PC-3 (cell line): ENCODE measurements at regions not wholly inside any gene's neighbourhood (a gene's known extent, or its start where the extent isn't known, plus 50 kb on each side); places are given as distances from the start of the nearest gene placed in this dataset.

ENCODE experiments used
- ATAC-seq: fragments of 200-7000 bp; cut with Tn5 transposase; 2 replicates; pipeline ENCODE4 v1.9.1; 2020; ENCODE audit warnings: mild to moderate bottlenecking, moderate library complexity
- BruUV-seq: library from RNA; stranded (reverse); fragments of 400-500 nt; replicated peaks from 2 replicates; lab custom pipeline; 2021; lab: Mats Ljungman, UMichigan
- CTCF ChIA-PET: fragments of 300-600 bp; sonication (Branson Sonifier 250); formaldehyde crosslinking; loops from one replicate; lab custom pipeline; 2022; ENCODE audit warnings: antibody characterized with exemption; lab: Charles Lee
- POLR2A ChIA-PET: fragments of 300-600 bp; sonication (Branson Sonifier 250); formaldehyde crosslinking; loops from one replicate; lab custom pipeline; 2022; ENCODE audit warnings: antibody characterized with exemption; ENCODE audit not compliant: unreplicated experiment; lab: Charles Lee
- DNase-seq: peaks from one replicate; pipeline ENCODE4 v3.0.0-alpha.2; 2015
- H2AFZ ChIP-seq: fragments of 300-600 bp; sonication (generic); 2 replicates; pipeline ENCODE4 v1.6.0; 2016; ENCODE audit warnings: antibody characterized with exemption, low read length
- H3F3A ChIP-seq: fragments of 300-600 bp; sonication (generic); one replicate; pipeline ENCODE4 v1.6.0; 2017; ENCODE audit warnings: antibody characterized with exemption, low read length, control low read depth, mild to moderate bottlenecking; ENCODE audit not compliant: unreplicated experiment
- H3K27ac ChIP-seq: fragments of 300-600 bp; sonication (generic); 2 replicates; pipeline ENCODE4 v1.5.1; 2016; ENCODE audit warnings: mild to moderate bottlenecking, low read length
- H3K27me3 ChIP-seq: fragments of 300-600 bp; sonication (generic); 2 replicates; pipeline ENCODE4 v1.6.1; 2016; ENCODE audit warnings: low read length, mixed read lengths
- H3K36me3 ChIP-seq: fragments of 300-600 bp; sonication (generic); 2 replicates; pipeline ENCODE4 v1.6.1; 2016; ENCODE audit warnings: low read depth, mixed run types, low read length, mixed read lengths
- H3K4me1 ChIP-seq: fragments of 300-600 bp; sonication (generic); 2 replicates; pipeline ENCODE4 v1.5.1; 2016; ENCODE audit warnings: low read length; ENCODE audit not compliant: insufficient read depth
- H3K4me2 ChIP-seq: fragments of 300-600 bp; sonication (generic); 2 replicates; pipeline ENCODE4 v1.6.0; 2016; ENCODE audit warnings: low read length
- H3K4me3 ChIP-seq: fragments of 300-600 bp; sonication (generic); 2 replicates; pipeline ENCODE4 v1.5.1; 2016; ENCODE audit warnings: mild to moderate bottlenecking, low read length, mixed read lengths
- H3K79me2 ChIP-seq: fragments of 300-600 bp; sonication (generic); 2 replicates; pipeline ENCODE4 v1.6.1; 2017; ENCODE audit warnings: low read length, mixed read lengths
- H3K9ac ChIP-seq: fragments of 300-600 bp; sonication (generic); 2 replicates; pipeline ENCODE4 v1.6.0; 2016; ENCODE audit warnings: mild to moderate bottlenecking, low read length
- H3K9me2 ChIP-seq: fragments of 300-600 bp; sonication (generic); replicated peaks from 2 replicates; pipeline ENCODE4 v1.6.1; 2016; ENCODE audit warnings: mixed run types, low read length, mixed read lengths
- H3K9me3 ChIP-seq: fragments of 300-600 bp; sonication (generic); 2 replicates; pipeline ENCODE4 v1.6.1; 2016; ENCODE audit warnings: low read length, mixed read lengths
- H4K20me1 ChIP-seq: fragments of 300-600 bp; sonication (generic); 2 replicates; pipeline ENCODE4 v1.6.1; 2016; ENCODE audit warnings: low read length, mixed read lengths
- EZH2 ChIP-seq: fragments of 300-600 bp; sonication (generic); IDR thresholded peaks from one replicate; pipeline ENCODE4 v1.6.1; 2017; ENCODE audit warnings: antibody characterized with exemption, mild to moderate bottlenecking, low read length; ENCODE audit not compliant: unreplicated experiment
- EZH2phosphoT487 ChIP-seq: fragments of 300-600 bp; sonication (generic); IDR thresholded peaks from 2 replicates; pipeline ENCODE4 v1.6.1; 2018; ENCODE audit warnings: mild to moderate bottlenecking, antibody characterized with exemption, low read length, borderline replicate concordance
- intact Hi-C: fragments of 100-400 bp; cut with micrococcal nuclease; formaldehyde crosslinking; loops from 2 replicates; pipeline ENCODE4 v1.9.0; 2023
- TF ChIP-seq, protein P1 (sequence below): fragments of 300-600 bp; sonication (generic); conservative IDR thresholded peaks from 2 replicates; pipeline ENCODE4 v1.5.1; 2017; ENCODE audit warnings: antibody characterized with exemption, low read depth, mild to moderate bottlenecking, low read length

DNA sequence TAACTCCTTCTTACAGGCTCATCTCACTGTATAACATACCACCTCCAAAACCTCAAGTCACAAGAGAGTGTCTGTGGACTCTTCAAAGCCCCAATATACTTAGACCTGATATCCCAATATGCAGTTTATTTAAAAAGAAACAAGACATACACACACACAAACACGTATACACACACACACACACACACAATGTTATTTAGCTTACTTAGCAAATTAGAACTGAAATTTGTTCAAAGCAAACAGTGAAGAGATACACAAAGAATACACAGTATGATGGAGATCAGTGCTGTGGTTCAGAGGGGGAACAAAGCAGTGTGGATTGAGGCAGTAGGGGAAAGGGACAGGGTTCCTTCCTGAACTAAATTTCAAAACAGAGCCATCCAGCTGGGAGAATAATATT lies 807.2 kb downstream of the IPMK start:
- Histone ChIP-seq H3K9me3 (no peaks in the 10 kb centered on the region), H3K27ac (no peak overlapping the region), H3K9me2 (no peaks in the 10 kb centered on the region), H3K36me3 (no peaks in the 10 kb centered on the region), H3K4me2 (no peak overlapping the region), H3K9ac (no peak overlapping the region), H3K79me2 (no peaks in the 10 kb centered on the region), H2AFZ (no peak overlapping the region), H4K20me1 (no peaks in the 10 kb centered on the region), H3K4me3 (no peak overlapping the region), H3K4me1 (no peaks in the 10 kb centered on the region), H3K27me3 (no peaks in the 10 kb centered on the region), H3F3A (no peaks in the 10 kb centered on the region)
- POLR2A ChIA-PET = no interaction called here
- CTCF ChIA-PET = no interaction called here
- DNase-seq = no peak
- TF ChIP-seq, protein P1, sequence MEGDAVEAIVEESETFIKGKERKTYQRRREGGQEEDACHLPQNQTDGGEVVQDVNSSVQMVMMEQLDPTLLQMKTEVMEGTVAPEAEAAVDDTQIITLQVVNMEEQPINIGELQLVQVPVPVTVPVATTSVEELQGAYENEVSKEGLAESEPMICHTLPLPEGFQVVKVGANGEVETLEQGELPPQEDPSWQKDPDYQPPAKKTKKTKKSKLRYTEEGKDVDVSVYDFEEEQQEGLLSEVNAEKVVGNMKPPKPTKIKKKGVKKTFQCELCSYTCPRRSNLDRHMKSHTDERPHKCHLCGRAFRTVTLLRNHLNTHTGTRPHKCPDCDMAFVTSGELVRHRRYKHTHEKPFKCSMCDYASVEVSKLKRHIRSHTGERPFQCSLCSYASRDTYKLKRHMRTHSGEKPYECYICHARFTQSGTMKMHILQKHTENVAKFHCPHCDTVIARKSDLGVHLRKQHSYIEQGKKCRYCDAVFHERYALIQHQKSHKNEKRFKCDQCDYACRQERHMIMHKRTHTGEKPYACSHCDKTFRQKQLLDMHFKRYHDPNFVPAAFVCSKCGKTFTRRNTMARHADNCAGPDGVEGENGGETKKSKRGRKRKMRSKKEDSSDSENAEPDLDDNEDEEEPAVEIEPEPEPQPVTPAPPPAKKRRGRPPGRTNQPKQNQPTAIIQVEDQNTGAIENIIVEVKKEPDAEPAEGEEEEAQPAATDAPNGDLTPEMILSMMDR = no peak
- TF ChIP-seq EZH2phosphoT487 (no peak), EZH2 (no peak)
- no peak for ATAC-seq
- intact Hi-C loops = no loop called here
- BruUV-seq = no TSS peak

- Histone ChIP-seq H3K4me2 (no peak overlapping the region), H3K9ac (no peak overlapping the region), H3K27me3 (no peaks in the 10 kb centered on the region), H3K4me3 (no peak overlapping the region), H2AFZ (no peak overlapping the region), H3K27ac (no peak overlapping the region), H3K36me3 (no peaks in the 10 kb centered on the region), H3K79me2 (no peaks in the 10 kb centered on the region), H3K9me3 (no peaks in the 10 kb centered on the region), H4K20me1 (no peaks in the 10 kb centered on the region), H3K4me1 (no peaks in the 10 kb centered on the region), H3K9me2 (no peaks in the 10 kb centered on the region), H3F3A (no peaks in the 10 kb centered on the region)
- DNase-seq (no peak), ATAC-seq (no peak)
- TF ChIP-seq EZH2 (no peak), EZH2phosphoT487 (no peak)
- TF ChIP-seq, protein P1 = no peak
- ChIA-PET CTCF (no interaction called here), POLR2A (no interaction called here)
- intact Hi-C loops = no loop called here
- BruUV-seq = no TSS peak
These were observed 809.7 kb downstream of the IPMK start for GRCh38 chr10:57457972-57458512.

DNA sequence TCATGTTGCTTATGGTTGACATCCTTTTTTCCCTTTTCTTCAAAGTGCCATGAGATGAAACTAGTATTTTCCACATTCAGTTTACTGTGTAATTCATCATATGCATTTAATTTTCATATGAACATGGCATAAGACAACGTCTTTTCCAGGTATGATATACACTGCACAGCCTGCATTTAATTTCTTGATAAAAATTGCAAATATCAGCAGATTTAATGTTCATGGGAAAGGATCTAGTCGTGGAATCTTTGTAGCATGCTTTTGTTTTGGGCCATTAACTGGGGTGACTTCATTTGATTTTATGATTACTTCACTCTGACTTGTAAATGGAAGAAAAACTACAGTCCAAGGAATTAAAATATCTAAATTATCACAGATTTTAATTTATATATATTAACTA lies 837.3 kb downstream of the IPMK start:
- no peaks in the 10 kb centered on the region for H3K9me3 ChIP-seq
- H3K9me2 ChIP-seq = no peaks in the 10 kb centered on the region
- DNase-seq = no peak
- H3K4me2 ChIP-seq = no peak overlapping the region
- H2AFZ ChIP-seq = no peak overlapping the region
- CTCF ChIA-PET = no interaction called here
- no peak overlapping the region for H3K4me3 ChIP-seq
- H3K36me3 ChIP-seq = no peaks in the 10 kb centered on the region
- H3K27ac ChIP-seq = no peak overlapping the region
- TF ChIP-seq EZH2 = no peak
- TF ChIP-seq EZH2phosphoT487 = no peak
- TF ChIP-seq, protein P1 = no peak
- BruUV-seq = no TSS peak
- H3F3A ChIP-seq = no peaks in the 10 kb centered on the region
- H3K79me2 ChIP-seq = no peaks in the 10 kb centered on the region
- H3K27me3 ChIP-seq = no peaks in the 10 kb centered on the region
- intact Hi-C loops = no loop called here
- H3K4me1 ChIP-seq = no peaks in the 10 kb centered on the region
- ATAC-seq = no peak
- H4K20me1 ChIP-seq = no peaks in the 10 kb centered on the region
- H3K9ac ChIP-seq = no peak overlapping the region
- POLR2A ChIA-PET = no interaction called here
